GM18505 (cell line): ENCODE measurements at regions not wholly inside any gene's neighbourhood (a gene's known extent, or its start where the extent isn't known, plus 50 kb on each side); places are given as distances from the start of the nearest gene placed in this dataset.
"Not testable (repeated sequence)": the region's sequence is repeated elsewhere in the genome, so short reads cannot be mapped to it uniquely, and the experiment has no call there.

Source experiments
- ATAC-seq: cut with Tn5 transposase; IDR thresholded peaks from one replicate; pipeline ENCODE4 v1.9.1; 2021; ENCODE audit not compliant: unreplicated experiment
- POLR2A ChIP-seq: IDR thresholded peaks from 4 replicates; pipeline ENCODE4 v1.6.1; 2011; ENCODE audit warnings: borderline replicate concordance; ENCODE audit not compliant: insufficient read depth, insufficient read length; ENCODE audit errors: extremely low read depth

GRCh38 chr14:43316427-43316826 lies 1190.7 kb downstream of the FSCB start:
- no peak for TF ChIP-seq POLR2A
- no peak for ATAC-seq

GRCh38 chr14:43313719-43314118 lies 1193.4 kb downstream of the FSCB start:
- no peak for TF ChIP-seq POLR2A
- no peak for ATAC-seq

DNA sequence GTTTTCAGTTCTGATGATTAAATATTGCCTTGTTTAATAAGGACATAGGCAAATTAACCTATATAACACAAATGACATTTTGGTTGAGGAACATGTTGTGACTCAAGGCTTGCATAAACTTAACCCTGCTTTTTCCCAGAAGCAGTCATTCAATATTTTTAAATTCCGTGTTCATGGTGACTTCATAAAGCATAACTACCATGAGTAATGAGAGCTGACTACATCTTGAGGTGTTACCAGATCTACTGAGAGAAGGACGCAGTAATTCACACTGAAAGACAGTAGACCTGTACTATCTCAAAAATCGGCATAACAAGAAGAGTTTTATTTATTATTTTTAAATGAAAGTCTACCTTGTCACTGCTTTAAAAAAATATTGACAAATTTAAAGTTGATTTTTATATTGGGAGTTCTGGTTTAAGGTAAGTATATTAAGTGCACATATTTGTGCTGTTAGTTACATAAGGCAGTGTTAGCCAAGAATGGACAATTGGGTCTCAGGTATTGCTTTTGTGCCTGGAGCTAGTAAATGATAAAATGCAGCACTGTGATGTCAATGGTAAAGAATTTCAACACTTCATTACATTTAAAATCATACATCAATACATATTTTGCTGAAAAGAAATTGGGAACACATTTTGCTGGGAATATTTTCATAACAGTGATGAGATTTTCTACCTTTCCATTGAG lies 1198.5 kb downstream of the FSCB start:
- no peak for TF ChIP-seq POLR2A

DNA sequence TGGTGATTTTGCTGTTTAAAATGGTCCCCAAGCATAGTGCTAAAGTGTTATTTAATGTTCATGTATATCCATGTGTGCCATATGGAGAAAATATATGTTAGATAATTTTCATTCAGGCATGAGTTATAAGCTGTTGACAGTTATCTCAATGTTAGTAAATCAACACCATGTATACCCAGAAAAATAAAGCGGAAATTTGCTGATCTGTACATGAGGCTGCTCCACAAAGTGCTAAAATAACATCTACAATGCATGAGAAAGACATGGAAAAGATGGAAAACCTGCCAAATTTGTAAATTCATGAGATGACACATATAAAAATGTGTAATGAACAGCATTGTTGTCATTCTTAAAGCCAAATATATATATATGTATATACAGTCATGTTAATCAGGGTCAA lies 1199.2 kb downstream of the FSCB start:
- ATAC-seq = no peak
- TF ChIP-seq POLR2A = no peak

More for the DNA sequence above, 1198.5 kb downstream of the FSCB start:
- no peak for ATAC-seq

DNA sequence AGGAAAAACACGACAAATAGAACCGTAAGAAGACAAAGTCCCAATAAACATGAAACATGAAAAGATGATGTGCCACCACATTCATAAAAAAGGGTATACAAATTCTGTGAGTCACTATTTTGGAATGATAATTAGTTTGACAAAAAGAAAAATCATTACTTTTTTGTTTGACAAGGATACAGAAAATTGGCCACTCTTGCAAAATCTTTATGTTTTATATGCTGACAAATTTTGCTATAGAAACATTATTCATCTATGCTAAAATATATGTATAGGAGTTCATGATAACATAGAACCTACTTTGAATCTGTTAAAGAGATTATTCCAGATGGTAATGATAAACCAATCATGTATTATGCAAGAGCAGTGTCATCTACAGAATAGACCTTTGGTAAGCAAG lies 1201.0 kb downstream of the FSCB start:
- no peak for ATAC-seq
- no peak for TF ChIP-seq POLR2A

DNA sequence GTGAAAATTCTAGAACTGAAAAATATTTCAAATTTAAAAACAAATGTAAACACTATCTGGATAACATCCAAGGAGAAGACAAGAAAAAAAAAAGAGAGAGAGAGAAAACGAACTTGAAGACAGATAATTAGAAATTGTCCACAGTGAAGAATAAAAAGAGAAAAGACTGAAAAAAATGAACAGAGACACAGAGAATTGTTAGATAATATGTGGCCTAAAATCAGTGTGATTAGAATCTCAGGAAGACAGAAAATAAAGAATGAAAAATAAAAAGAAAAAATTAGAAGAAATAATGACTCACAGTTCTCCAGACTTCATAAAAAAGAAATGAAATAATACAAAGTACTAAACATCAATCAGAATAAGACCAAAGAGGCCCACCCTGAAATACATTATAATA lies 1209.3 kb downstream of the FSCB start:
- no peak for ATAC-seq

GRCh38 chr14:43296061-43296460 lies 1211.0 kb downstream of the FSCB start:
- ATAC-seq = not testable (repeated sequence)

More for the DNA sequence above, 1209.3 kb downstream of the FSCB start:
- no peak for TF ChIP-seq POLR2A

GRCh38 chr14:43285575-43285974 lies 1221.5 kb downstream of the FSCB start:
- ATAC-seq = no peak
- no peak for TF ChIP-seq POLR2A

DNA sequence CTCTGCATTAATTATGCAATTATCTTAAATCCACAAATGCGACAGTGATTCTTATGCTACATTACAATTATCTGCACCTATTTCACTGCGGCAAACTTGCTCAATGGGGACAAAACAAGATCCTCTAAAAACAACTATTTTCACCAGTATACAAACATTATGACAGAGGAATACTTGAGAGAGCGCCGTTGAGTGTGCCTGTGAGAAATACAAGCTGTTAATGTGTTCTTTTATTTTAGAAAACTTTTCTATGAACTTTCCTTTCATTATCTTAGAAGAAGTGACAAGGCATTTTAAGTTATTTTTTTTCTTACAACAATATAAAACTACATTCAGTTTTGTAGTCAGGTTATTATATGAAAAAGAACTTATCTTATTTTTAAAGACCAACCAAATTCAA lies 1247.0 kb downstream of the FSCB start:
- ATAC-seq = no peak
- no peak for TF ChIP-seq POLR2A

- no peak for ATAC-seq
- TF ChIP-seq POLR2A = no peak
Measured at GRCh38 chr14:43258396-43258795, 1248.7 kb downstream of the FSCB start.

GRCh38 chr14:43256996-43257395 lies 1250.1 kb downstream of the FSCB start:
- ATAC-seq = not testable (repeated sequence)

DNA sequence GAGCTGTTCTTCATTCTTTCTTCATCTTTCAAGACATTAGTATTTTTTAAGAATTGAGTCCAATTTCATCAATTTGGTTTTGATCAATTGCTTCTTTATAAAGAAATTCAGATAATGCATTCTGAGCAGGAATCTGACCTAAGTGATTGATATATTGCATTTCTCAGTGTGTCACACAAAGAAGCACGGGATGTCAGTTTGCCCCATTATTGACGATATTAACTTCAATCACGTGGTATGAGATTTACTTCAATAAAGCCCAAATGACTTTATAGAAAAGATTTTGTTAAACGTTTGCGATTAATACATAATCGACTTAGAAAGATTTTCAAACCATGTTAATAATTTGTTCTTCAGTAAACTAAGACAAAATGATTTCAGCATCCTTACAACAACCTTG lies 1254.2 kb downstream of the FSCB start:
- TF ChIP-seq POLR2A = no peak
- ATAC-seq = no peak

DNA sequence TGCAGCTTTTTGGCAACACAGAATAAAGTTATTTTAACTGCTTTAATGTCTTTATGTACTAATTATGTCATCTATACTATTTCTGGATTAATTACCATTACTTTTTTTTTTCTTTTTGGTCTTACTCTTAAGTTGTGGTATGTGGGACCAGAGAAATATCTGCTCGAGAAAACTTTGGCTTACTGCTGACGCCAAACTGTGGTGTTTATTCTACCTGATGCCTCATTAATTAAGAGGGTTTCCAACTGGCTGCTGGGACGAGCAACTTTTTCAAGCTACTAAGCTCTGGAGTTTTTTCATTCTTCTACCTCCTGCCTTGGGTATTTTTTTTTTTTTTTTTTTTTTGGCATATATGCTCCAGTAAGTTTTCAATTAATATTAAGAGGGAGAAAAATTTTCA lies 1257.5 kb downstream of the FSCB start:
- no peak for TF ChIP-seq POLR2A

DNA sequence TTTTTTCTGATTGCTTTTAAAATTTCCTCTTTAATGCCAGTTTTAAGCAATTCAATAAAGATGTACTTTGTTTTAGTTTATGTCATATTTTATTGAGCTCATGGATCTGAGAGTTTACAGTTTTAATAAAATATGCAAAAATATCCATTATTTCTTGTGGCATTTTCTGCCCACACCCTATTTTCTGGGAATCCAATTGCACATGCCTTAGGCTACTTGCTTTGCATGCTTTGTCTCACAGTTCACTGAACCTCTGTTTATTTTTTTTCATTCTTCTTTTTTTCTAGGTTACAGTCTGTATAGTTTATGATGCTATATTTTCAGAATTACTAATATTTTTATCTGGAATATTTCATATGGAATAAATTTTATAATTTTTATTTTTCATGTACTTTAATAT lies 1258.0 kb downstream of the FSCB start:
- ATAC-seq = no peak
- no peak for TF ChIP-seq POLR2A

More for the DNA sequence above, 1257.5 kb downstream of the FSCB start:
- ATAC-seq = no peak

DNA sequence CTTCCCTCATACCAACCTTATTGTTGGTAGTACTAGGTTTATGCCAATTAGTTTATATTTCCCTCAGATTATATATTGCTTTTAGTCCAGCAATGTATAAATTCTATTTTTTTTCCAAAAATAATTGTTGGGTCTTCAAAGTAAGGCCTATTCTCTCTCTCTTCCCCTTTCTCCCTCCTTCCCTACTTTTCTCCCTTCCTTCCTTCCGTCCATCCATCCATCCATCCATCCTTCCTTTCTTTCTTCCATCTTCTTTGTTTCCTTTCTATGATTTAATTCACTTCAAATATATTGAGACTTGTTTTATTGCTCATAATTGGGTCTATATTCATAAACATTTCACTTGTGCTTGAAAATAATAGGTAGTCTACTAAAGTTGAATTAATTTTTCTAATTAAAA lies 1259.2 kb downstream of the FSCB start:
- ATAC-seq = no peak
- no peak for TF ChIP-seq POLR2A
